ENCODE measurements at regions not wholly inside any gene's neighbourhood (a gene's known extent, or its start where the extent isn't known, plus 50 kb on each side); places are given as distances from the start of the nearest gene placed in this dataset.
"Not testable (repeated sequence)": the region's sequence is repeated elsewhere in the genome, so short reads cannot be mapped to it uniquely, and the experiment has no call there.

DNA sequence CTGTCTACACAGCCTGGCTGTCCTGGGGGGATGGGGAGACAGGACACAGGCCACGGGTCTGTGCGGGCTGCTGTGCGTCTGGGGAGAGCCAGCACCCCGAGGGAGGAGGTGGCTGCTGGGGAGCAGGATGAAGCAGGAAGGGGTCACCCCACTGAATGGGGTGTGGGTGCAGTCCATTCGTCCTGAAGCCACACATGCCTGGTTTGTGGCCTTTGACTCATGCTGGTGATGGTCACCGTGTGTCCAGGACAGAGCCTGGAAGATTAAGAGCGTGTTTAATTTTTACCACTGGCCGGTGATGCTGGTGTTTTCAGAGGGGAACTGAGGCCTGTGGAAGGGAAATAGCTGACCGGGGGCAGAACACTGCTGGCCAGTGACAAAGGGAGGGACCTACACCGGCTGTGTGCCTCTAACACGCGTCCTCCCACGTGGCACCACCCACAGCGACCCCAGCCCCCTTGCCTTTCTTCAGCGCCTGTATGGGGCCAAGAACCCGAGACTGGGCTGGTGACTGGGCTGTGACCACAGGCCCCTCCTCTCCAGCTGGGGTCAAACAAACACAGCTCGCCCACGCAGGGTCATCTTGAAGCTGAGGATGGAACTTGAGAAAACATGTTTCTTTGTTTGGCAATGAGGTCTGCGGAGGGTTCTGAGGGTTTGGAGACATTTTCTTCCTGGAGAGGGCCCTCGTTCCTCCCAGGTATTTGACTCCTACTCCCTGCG lies 99.5 kb upstream of the LRPAP1 start:
- H3K4me1 ChIP-seq (ENCODE audit: control insufficient read depth, insufficient read depth, low read length); H3K27ac ChIP-seq (ENCODE audit: low read length); H3K27me3 ChIP-seq (ENCODE audit: control insufficient read depth, insufficient read depth, low read length); H3K36me3 ChIP-seq (ENCODE audit: control insufficient read depth, insufficient read depth, low read length); H3K9me3 ChIP-seq (replicated peaks; ENCODE audit: control insufficient read depth, low read depth, low read length); H3K4me3 ChIP-seq (ENCODE audit: low read length); DNase-seq: not testable (repeated sequence)
- 70% methylated on average over 8 of the region's 21 CpGs for WGBS (ENCODE audit: insufficient coverage)

GRCh38 chr4:3630598-3631543 lies 98.6 kb upstream of the LRPAP1 start:
- 47% methylated on average over 17 of the region's 28 CpGs for WGBS (ENCODE audit: insufficient coverage)

GRCh38 chr4:3630136-3630597 lies 97.9 kb upstream of the LRPAP1 start:
- Histone ChIP-seq H3K4me3 (ENCODE audit: low read length) (no peak overlapping the region), H3K4me1 (ENCODE audit: control insufficient read depth, insufficient read depth, low read length) (peaks cover 2% of the 10 kb centered on the region), H3K27me3 (ENCODE audit: control insufficient read depth, insufficient read depth, low read length) (peaks cover 5% of the 10 kb centered on the region), H3K9me3 (replicated peaks; ENCODE audit: control insufficient read depth, low read depth, low read length) (no peaks in the 10 kb centered on the region), H3K36me3 (ENCODE audit: control insufficient read depth, insufficient read depth, low read length) (no peaks in the 10 kb centered on the region), H3K27ac (ENCODE audit: low read length) (no peak overlapping the region)
- DNase-seq, result no peak
- WGBS (ENCODE audit: insufficient coverage), result 63% methylated on average over 8 of the region's 11 CpGs

More at GRCh38 chr4:3630598-3631543, 98.6 kb upstream of the LRPAP1 start:
- Histone ChIP-seq H3K9me3 (replicated peaks; ENCODE audit: control insufficient read depth, low read depth, low read length) (no peaks in the 10 kb centered on the region), H3K36me3 (ENCODE audit: control insufficient read depth, insufficient read depth, low read length) (no peaks in the 10 kb centered on the region), H3K27me3 (ENCODE audit: control insufficient read depth, insufficient read depth, low read length) (peaks cover 3% of the 10 kb centered on the region), H3K4me3 (ENCODE audit: low read length) (no peak overlapping the region), H3K27ac (ENCODE audit: low read length) (no peak overlapping the region), H3K4me1 (ENCODE audit: control insufficient read depth, insufficient read depth, low read length) (peaks cover 2% of the 10 kb centered on the region)
- DNase-seq, result no peak

- no peak overlapping the region for H3K27ac ChIP-seq (ENCODE audit: low read length)
- H3K27me3 ChIP-seq (ENCODE audit: control insufficient read depth, insufficient read depth, low read length), result peaks cover 7% of the 10 kb centered on the region
- no peak overlapping the region for H3K4me3 ChIP-seq (ENCODE audit: low read length)
- no peaks in the 10 kb centered on the region for H3K36me3 ChIP-seq (ENCODE audit: control insufficient read depth, insufficient read depth, low read length)
- no peak for DNase-seq
- 94% methylated on average over 7 of the region's 12 CpGs for WGBS (ENCODE audit: insufficient coverage)
- no peaks in the 10 kb centered on the region for H3K9me3 ChIP-seq (replicated peaks; ENCODE audit: control insufficient read depth, low read depth, low read length)
- peaks cover 2% of the 10 kb centered on the region for H3K4me1 ChIP-seq (ENCODE audit: control insufficient read depth, insufficient read depth, low read length)
Observed at GRCh38 chr4:3629665-3630064, 97.4 kb upstream of the LRPAP1 start.

DNA sequence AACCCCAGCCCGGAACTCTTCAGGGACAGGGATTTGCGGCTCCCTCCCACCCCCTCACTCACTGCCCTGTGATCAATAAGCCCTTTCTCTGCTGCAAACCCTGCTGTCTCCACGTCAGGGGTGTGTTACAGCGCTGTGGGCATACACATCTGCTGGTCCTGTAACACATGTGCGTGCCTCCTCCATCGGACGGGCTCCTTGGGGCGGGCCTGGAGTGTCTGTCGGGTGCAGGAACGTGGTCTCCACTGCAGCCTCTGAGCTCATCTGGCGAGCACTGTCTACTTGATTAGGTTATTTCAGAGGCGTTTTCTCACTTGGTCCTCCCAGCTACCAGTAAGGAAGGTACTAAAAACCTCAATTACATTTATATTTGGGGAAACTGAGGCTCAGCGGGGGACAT lies 97.0 kb upstream of the LRPAP1 start:
- not testable (repeated sequence) for H3K27ac ChIP-seq (ENCODE audit: low read length); DNase-seq; H3K4me1 ChIP-seq (ENCODE audit: control insufficient read depth, insufficient read depth, low read length); H3K4me3 ChIP-seq (ENCODE audit: low read length); H3K27me3 ChIP-seq (ENCODE audit: control insufficient read depth, insufficient read depth, low read length); H3K9me3 ChIP-seq (replicated peaks; ENCODE audit: control insufficient read depth, low read depth, low read length); H3K36me3 ChIP-seq (ENCODE audit: control insufficient read depth, insufficient read depth, low read length)
- WGBS (ENCODE audit: insufficient coverage), result 74% methylated on average over 7 of the region's 13 CpGs

- no peak for DNase-seq
- H3K9me3 ChIP-seq (replicated peaks; ENCODE audit: control insufficient read depth, low read depth, low read length), result no peaks in the 10 kb centered on the region
- no peak overlapping the region for H3K4me3 ChIP-seq (ENCODE audit: low read length)
- 63% methylated on average over 11 of the region's 11 CpGs for WGBS (ENCODE audit: insufficient coverage)
- H3K27ac ChIP-seq (ENCODE audit: low read length), result no peak overlapping the region
- peaks cover 8% of the 10 kb centered on the region for H3K27me3 ChIP-seq (ENCODE audit: control insufficient read depth, insufficient read depth, low read length)
- no peaks in the 10 kb centered on the region for H3K36me3 ChIP-seq (ENCODE audit: control insufficient read depth, insufficient read depth, low read length)
- peaks cover 5% of the 10 kb centered on the region for H3K4me1 ChIP-seq (ENCODE audit: control insufficient read depth, insufficient read depth, low read length)
Observed at GRCh38 chr4:3628868-3629175, 96.6 kb upstream of the LRPAP1 start.

DNA sequence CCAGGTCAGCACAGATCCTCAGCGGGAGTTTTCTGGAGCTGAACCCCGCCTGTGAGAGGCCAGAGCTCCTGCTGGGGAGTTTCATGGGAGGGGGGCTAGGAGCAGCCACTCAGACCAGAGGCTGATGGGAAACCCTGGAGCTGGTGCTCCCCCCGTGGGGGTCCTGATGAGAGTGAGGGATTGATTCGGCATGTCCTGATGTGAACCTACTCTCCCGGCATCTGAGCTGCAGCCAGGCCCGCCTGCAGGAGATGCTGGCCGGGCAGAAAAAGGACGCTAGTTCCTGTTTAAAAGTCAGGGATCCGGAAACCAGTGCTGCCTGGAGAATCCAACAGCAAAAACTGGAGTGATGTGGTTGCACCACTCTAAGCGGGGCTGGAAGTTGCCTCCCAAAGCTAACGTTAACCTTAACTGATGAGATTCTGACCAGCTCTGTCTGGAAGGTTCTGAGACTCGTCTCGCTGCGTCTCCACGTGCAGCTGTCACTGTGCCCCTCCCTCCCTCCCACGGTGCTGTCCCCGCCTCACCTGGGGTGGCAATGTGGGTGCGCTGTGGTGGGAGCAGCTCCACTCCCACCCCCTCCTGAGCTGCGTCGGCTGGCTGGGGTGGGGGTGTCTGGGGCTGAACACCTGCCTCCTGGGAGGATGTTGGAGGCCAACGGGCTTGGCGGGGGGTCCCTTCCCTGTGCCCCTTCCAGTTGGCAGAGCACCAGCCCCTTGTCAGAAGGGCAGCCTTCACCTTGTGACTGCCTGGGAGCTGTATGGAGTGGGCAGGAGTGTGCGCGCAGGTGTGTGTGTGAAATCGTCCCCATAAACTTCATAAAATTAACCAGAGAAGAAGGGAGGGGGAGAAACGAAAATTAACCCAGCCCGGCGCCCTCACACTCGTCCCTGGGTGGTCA lies 96.0 kb upstream of the LRPAP1 start:
- not testable (repeated sequence) for H3K4me1 ChIP-seq (ENCODE audit: control insufficient read depth, insufficient read depth, low read length); H3K9me3 ChIP-seq (replicated peaks; ENCODE audit: control insufficient read depth, low read depth, low read length); DNase-seq; H3K27ac ChIP-seq (ENCODE audit: low read length); H3K36me3 ChIP-seq (ENCODE audit: control insufficient read depth, insufficient read depth, low read length); H3K4me3 ChIP-seq (ENCODE audit: low read length); H3K27me3 ChIP-seq (ENCODE audit: control insufficient read depth, insufficient read depth, low read length)
- 41% methylated on average over 12 of the region's 29 CpGs for WGBS (ENCODE audit: insufficient coverage)

- not testable (repeated sequence) for H3K27me3 ChIP-seq (ENCODE audit: control insufficient read depth, insufficient read depth, low read length); H3K9me3 ChIP-seq (replicated peaks; ENCODE audit: control insufficient read depth, low read depth, low read length); H3K36me3 ChIP-seq (ENCODE audit: control insufficient read depth, insufficient read depth, low read length); H3K4me1 ChIP-seq (ENCODE audit: control insufficient read depth, insufficient read depth, low read length); H3K27ac ChIP-seq (ENCODE audit: low read length); H3K4me3 ChIP-seq (ENCODE audit: low read length); DNase-seq
- 95% methylated on average over 2 of the region's 8 CpGs for WGBS (ENCODE audit: insufficient coverage)
Observed at GRCh38 chr4:3627456-3627855, 95.2 kb upstream of the LRPAP1 start.

- H3K27me3 ChIP-seq (ENCODE audit: control insufficient read depth, insufficient read depth, low read length); H3K4me1 ChIP-seq (ENCODE audit: control insufficient read depth, insufficient read depth, low read length); H3K27ac ChIP-seq (ENCODE audit: low read length); H3K4me3 ChIP-seq (ENCODE audit: low read length); DNase-seq; H3K36me3 ChIP-seq (ENCODE audit: control insufficient read depth, insufficient read depth, low read length); H3K9me3 ChIP-seq (replicated peaks; ENCODE audit: control insufficient read depth, low read depth, low read length): not testable (repeated sequence)
- 78% methylated on average over 24 of the region's 24 CpGs for WGBS (ENCODE audit: insufficient coverage)
Observed at GRCh38 chr4:3626131-3626884, 94.1 kb upstream of the LRPAP1 start.
